Mesendoderm (in vitro differentiated cells): ENCODE measurements at regions not wholly inside any gene's neighbourhood (a gene's known extent, or its start where the extent isn't known, plus 50 kb on each side); places are given as distances from the start of the nearest gene placed in this dataset.

Source experiments
- DNase-seq: peaks from one replicate; pipeline ENCODE4 v3.0.0; 2013
- H2AK5ac ChIP-seq: 2 replicates; pipeline ENCODE4 v1.6.1; 2013; ENCODE audit warnings: low read length, inconsistent platforms
- H2BK120ac ChIP-seq: 2 replicates; pipeline ENCODE4 v1.6.1; 2013; ENCODE audit warnings: low read depth, mild to moderate bottlenecking, low read length, moderate library complexity, mixed read lengths
- H2BK15ac ChIP-seq: replicated peaks from 2 replicates; pipeline ENCODE4 v1.6.1; 2013; ENCODE audit warnings: low read depth, mild to moderate bottlenecking, moderate library complexity
- H2BK5ac ChIP-seq: 2 replicates; pipeline ENCODE4 v1.6.1; 2013; ENCODE audit warnings: low read length, inconsistent platforms
- H3K18ac ChIP-seq: 2 replicates; pipeline ENCODE4 v1.6.1; 2013; ENCODE audit warnings: mild to moderate bottlenecking, low read length, mixed read lengths
- H3K23ac ChIP-seq: one replicate; pipeline ENCODE4 v1.6.1; 2013; ENCODE audit warnings: low read length
- H3K27ac ChIP-seq: 2 replicates; pipeline ENCODE4 v1.5.1; 2013; ENCODE audit warnings: low read depth, mild to moderate bottlenecking, inconsistent platforms, low read length, moderate library complexity
- H3K27me3 ChIP-seq: 2 replicates; pipeline ENCODE4 v1.6.1; 2013; ENCODE audit warnings: low read length, control low read depth, mild to moderate bottlenecking, inconsistent platforms; ENCODE audit not compliant: insufficient read depth, poor library complexity
- H3K36me3 ChIP-seq: 2 replicates; pipeline ENCODE4 v1.6.1; 2013; ENCODE audit warnings: low read length, inconsistent platforms; ENCODE audit not compliant: control insufficient read depth, insufficient read depth
- H3K4ac ChIP-seq: one replicate; pipeline ENCODE4 v1.6.1; 2013; ENCODE audit warnings: low read depth, mild to moderate bottlenecking, low read length, moderate library complexity
- H3K4me1 ChIP-seq: 2 replicates; pipeline ENCODE4 v1.6.1; 2013; ENCODE audit warnings: low read depth, low read length, inconsistent platforms; ENCODE audit not compliant: control insufficient read depth
- H3K4me2 ChIP-seq: 2 replicates; pipeline ENCODE4 v1.6.1; 2013; ENCODE audit warnings: low read length
- H3K4me3 ChIP-seq: 2 replicates; pipeline ENCODE4 v1.5.1; 2013; ENCODE audit warnings: mild to moderate bottlenecking, low read length
- H3K56ac ChIP-seq: one replicate; pipeline ENCODE4 v1.6.1; 2013; ENCODE audit warnings: low read length
- H3K79me1 ChIP-seq: 2 replicates; pipeline ENCODE4 v1.6.1; 2013; ENCODE audit warnings: low read length, inconsistent platforms
- H3K79me2 ChIP-seq: 2 replicates; pipeline ENCODE4 v1.6.1; 2013; ENCODE audit warnings: mild to moderate bottlenecking, low read length; ENCODE audit not compliant: control insufficient read depth, insufficient read depth
- H3K9ac ChIP-seq: 2 replicates; pipeline ENCODE4 v1.6.1; 2013; ENCODE audit warnings: low read length, inconsistent platforms
- H4K5ac ChIP-seq: one replicate; pipeline ENCODE4 v1.6.1; 2013; ENCODE audit warnings: low read length
- H4K8ac ChIP-seq: one replicate; pipeline ENCODE4 v1.6.1; 2013; ENCODE audit warnings: low read depth, mild to moderate bottlenecking, control low read depth, low read length, moderate library complexity
- WGBS: extraction: QIAGEN DNeasy Blood & Tissue Kit; methylation state at CpG from one replicate; pipeline ENCODE4 v1.1.7; 2013; ENCODE audit warnings: low lambda C conversion rate, missing lambda C conversion rate; ENCODE audit not compliant: insufficient coverage; ENCODE audit errors: extremely low coverage; 5-methylcytosine and 5-hydroxymethylcytosine counted together

GRCh38 chr5:67353500-67354450, 157.2 kb upstream of the CD180 start:
- no peak overlapping the region for H2BK5ac ChIP-seq
- H3K9ac ChIP-seq = no peak overlapping the region
- H3K79me1 ChIP-seq = no peaks in the 10 kb centered on the region
- no peak overlapping the region for H3K4ac ChIP-seq
- H4K8ac ChIP-seq = no peak overlapping the region
- no peak overlapping the region for H3K18ac ChIP-seq
- H3K4me1 ChIP-seq = no peaks in the 10 kb centered on the region
- no peak overlapping the region for H2AK5ac ChIP-seq
- no peak overlapping the region for H3K23ac ChIP-seq
- no peak overlapping the region for H3K4me2 ChIP-seq
- H4K5ac ChIP-seq = no peak overlapping the region
- no peak overlapping the region for H3K4me3 ChIP-seq
- no peaks in the 10 kb centered on the region for H3K27me3 ChIP-seq
- H2BK15ac ChIP-seq = no peak overlapping the region
- WGBS = no CpG with 5 or more reads among the region's 10 CpGs
- no peak overlapping the region for H3K56ac ChIP-seq
- no peaks in the 10 kb centered on the region for H3K79me2 ChIP-seq
- DNase-seq = no peak
- no peak overlapping the region for H3K27ac ChIP-seq
- no peak overlapping the region for H2BK120ac ChIP-seq
- H3K36me3 ChIP-seq = no peaks in the 10 kb centered on the region

- no peak overlapping the region for H2BK120ac ChIP-seq
- H4K8ac ChIP-seq = no peak overlapping the region
- no peak overlapping the region for H2AK5ac ChIP-seq
- no peaks in the 10 kb centered on the region for H3K79me1 ChIP-seq
- no peak overlapping the region for H2BK5ac ChIP-seq
- no peaks in the 10 kb centered on the region for H3K79me2 ChIP-seq
- H3K56ac ChIP-seq = no peak overlapping the region
- DNase-seq = no peak
- H3K4me3 ChIP-seq = no peak overlapping the region
- H3K23ac ChIP-seq = no peak overlapping the region
- no peaks in the 10 kb centered on the region for H3K27me3 ChIP-seq
- H3K36me3 ChIP-seq = no peaks in the 10 kb centered on the region
- H3K18ac ChIP-seq = no peak overlapping the region
- H3K9ac ChIP-seq = no peak overlapping the region
- no peak overlapping the region for H4K5ac ChIP-seq
- no peaks in the 10 kb centered on the region for H3K4me1 ChIP-seq
- H3K4ac ChIP-seq = no peak overlapping the region
- H3K27ac ChIP-seq = no peak overlapping the region
- no peak overlapping the region for H2BK15ac ChIP-seq
- no CpG with 5 or more reads among the region's 12 CpGs for whole genome bisulfite sequencing
- no peak overlapping the region for H3K4me2 ChIP-seq
These were observed 154.1 kb upstream of the CD180 start for GRCh38 chr5:67350618-67351201.

GRCh38 chr5:67350185-67350584, 153.6 kb upstream of the CD180 start:
- Histone ChIP-seq H2BK120ac (no peak overlapping the region), H3K4me1 (no peaks in the 10 kb centered on the region), H3K4me2 (no peak overlapping the region), H2BK15ac (no peak overlapping the region), H3K4ac (no peak overlapping the region), H3K4me3 (no peak overlapping the region), H3K9ac (no peak overlapping the region), H4K8ac (no peak overlapping the region), H3K27me3 (no peaks in the 10 kb centered on the region), H2AK5ac (no peak overlapping the region), H3K23ac (no peak overlapping the region), H2BK5ac (no peak overlapping the region), H3K79me1 (no peaks in the 10 kb centered on the region), H3K18ac (no peak overlapping the region), H3K36me3 (no peaks in the 10 kb centered on the region), H3K79me2 (no peaks in the 10 kb centered on the region), H3K56ac (no peak overlapping the region), H4K5ac (no peak overlapping the region), H3K27ac (no peak overlapping the region)
- WGBS = no CpG with 5 or more reads among the region's 5 CpGs
- no peak for DNase-seq

- no peak overlapping the region for H2AK5ac ChIP-seq
- DNase-seq = no peak
- H3K4me2 ChIP-seq = no peak overlapping the region
These were observed 151.2 kb upstream of the CD180 start for GRCh38 chr5:67347821-67348220.

GRCh38 chr5:67346611-67347010, 150.0 kb upstream of the CD180 start:
- Histone ChIP-seq H3K27ac (no peak overlapping the region), H4K5ac (no peak overlapping the region), H3K79me1 (no peaks in the 10 kb centered on the region), H3K4me1 (no peaks in the 10 kb centered on the region), H2BK5ac (no peak overlapping the region), H2BK120ac (no peak overlapping the region), H3K18ac (no peak overlapping the region), H3K36me3 (no peaks in the 10 kb centered on the region), H3K4me2 (no peak overlapping the region), H3K4ac (no peak overlapping the region), H3K23ac (no peak overlapping the region), H2AK5ac (no peak overlapping the region), H3K9ac (no peak overlapping the region), H2BK15ac (no peak overlapping the region), H4K8ac (no peak overlapping the region), H3K79me2 (no peaks in the 10 kb centered on the region), H3K27me3 (no peaks in the 10 kb centered on the region), H3K4me3 (no peak overlapping the region), H3K56ac (no peak overlapping the region)
- no CpG with 5 or more reads among the region's 2 CpGs for WGBS
- no peak for DNase-seq

More at GRCh38 chr5:67347821-67348220, 151.2 kb upstream of the CD180 start:
- no peak overlapping the region for H3K4ac ChIP-seq
- H3K27me3 ChIP-seq = no peaks in the 10 kb centered on the region
- H3K4me3 ChIP-seq = no peak overlapping the region
- no peak overlapping the region for H3K23ac ChIP-seq
- H3K27ac ChIP-seq = no peak overlapping the region
- H4K5ac ChIP-seq = no peak overlapping the region
- H3K56ac ChIP-seq = no peak overlapping the region
- no peak overlapping the region for H4K8ac ChIP-seq
- no peak overlapping the region for H2BK120ac ChIP-seq
- no peaks in the 10 kb centered on the region for H3K79me2 ChIP-seq
- H2BK15ac ChIP-seq = no peak overlapping the region
- no peaks in the 10 kb centered on the region for H3K4me1 ChIP-seq
- no peaks in the 10 kb centered on the region for H3K36me3 ChIP-seq
- H3K79me1 ChIP-seq = no peaks in the 10 kb centered on the region
- no peak overlapping the region for H3K9ac ChIP-seq
- no peak overlapping the region for H3K18ac ChIP-seq
- no peak overlapping the region for H2BK5ac ChIP-seq
